Stomach (tissue), 8 donors: ENCODE measurements at regions not wholly inside any gene's neighbourhood (a gene's known extent, or its start where the extent isn't known, plus 50 kb on each side); places are given as distances from the start of the nearest gene placed in this dataset.

Source experiments
- DNase-seq, 2 donors: peaks; one replicate each; pipeline versions ENCODE4 v3.0.0 to v3.0.0-alpha.2; 2013 to 2019
- H3K27ac ChIP-seq, 5 donors: fragments of 200-600 bp in 4 of 5; sonication (generic) in 4 of 5; one replicate each; pipeline ENCODE4 v1.5.1; 2013 to 2019; ENCODE audit warnings: mild to moderate bottlenecking in 1 of 5, moderate library complexity in 1 of 5
- H3K27me3 ChIP-seq, 3 donors: fragments of 200-600 bp; sonication (generic); one replicate each; pipeline ENCODE4 v1.5.1; 2017 to 2019; ENCODE audit warnings: mixed run types in 1 of 3
- H3K36me3 ChIP-seq, 4 donors: fragments of 200-600 bp; sonication (generic); 1 replicate in 3 of 4; 2 replicates in 1 of 4; pipeline ENCODE4 v1.5.1; 2016 to 2019
- H3K4me1 ChIP-seq, 4 donors: fragments of 200-600 bp; sonication (generic); one replicate each; pipeline ENCODE4 v1.5.1; 2016 to 2019
- H3K4me3 ChIP-seq, 4 donors: fragments of 200-600 bp; sonication (generic) in 3 of 4; one replicate each; pipeline ENCODE4 v1.5.1; 2016 to 2019; ENCODE audit warnings: mild to moderate bottlenecking in 1 of 4
- H3K9me3 ChIP-seq, 4 donors: fragments of 200-600 bp; sonication (generic); one replicate each; pipeline ENCODE4 v1.5.1; 2016 to 2019
- EP300 ChIP-seq: sonication (generic); formaldehyde crosslinking; IDR thresholded peaks from one replicate; pipeline ENCODE4 v1.6.1; 2017; ENCODE audit warnings: antibody characterized with exemption
- POLR2A ChIP-seq, 4 donors: fragments of 450-650 bp; IDR thresholded peaks; one replicate each; pipeline ENCODE4 v1.6.1; 2016; ENCODE audit warnings: antibody characterized with exemption in 4 of 4, control low read depth in 2 of 4, mild to moderate bottlenecking in 1 of 4, moderate library complexity in 1 of 4
- POLR2AphosphoS5 ChIP-seq, 3 donors: sonication (generic); formaldehyde crosslinking; IDR thresholded peaks; one replicate each; pipeline ENCODE4 v1.6.1; 2016; ENCODE audit warnings: antibody characterized with exemption in 3 of 3
- WGBS, 5 donors: extraction: QIAGEN DNeasy Blood & Tissue Kit in 3 of 5; methylation state at CpG; one replicate each; pipeline versions ENCODE4 v1.1.5 to v1.1.7; 2013 to 2018; 5-methylcytosine and 5-hydroxymethylcytosine counted together
- intact Hi-C: fragments of 100-400 bp; cut with DNase I; formaldehyde crosslinking; loops from one replicate; pipeline ENCODE4 v1.15.1; 2023; ENCODE audit warnings: low total_unique reads
- TF ChIP-seq, protein P1 (sequence below), 7 experiments: fragments of 450-650 bp in 4 of 7; fragments of 200-600 bp in 3 of 7; sonication (generic) in 3 of 7; IDR thresholded peaks; one replicate each; pipeline ENCODE4 v1.5.1; 2016 to 2019; ENCODE audit warnings: antibody characterized with exemption in 7 of 7, control low read depth in 2 of 7, mild to moderate bottlenecking in 1 of 7
- donor health status: healthy with polysubstance abuse.
- donor health status: Bipolar disorder and iron deficiency.
- donor health status: healthy.

DNA sequence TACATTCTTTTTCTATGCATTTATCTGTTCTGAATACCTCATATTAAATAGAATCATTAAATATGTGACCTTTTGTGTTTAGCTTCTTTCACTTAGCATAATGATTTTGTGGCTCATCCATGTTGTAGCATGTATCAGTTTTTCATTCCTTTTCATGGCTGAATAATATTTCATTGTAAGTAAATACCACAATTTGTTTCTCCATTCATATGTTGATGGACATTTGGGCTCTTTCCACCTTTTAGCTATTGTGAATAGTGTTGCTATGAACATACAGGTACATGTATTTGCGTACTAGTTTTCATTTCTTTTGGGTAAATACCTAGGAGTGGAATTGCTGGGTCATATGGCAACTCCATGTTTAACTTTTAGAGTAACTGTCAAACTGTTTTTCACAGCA is 85.1 kb downstream of the GNL3L start:
- WGBS, 5 donors: 82 to 100% (median 100%) methylated on average over 1 of the region's 1 CpG
- no peak for TF ChIP-seq POLR2AphosphoS5 (IDR thresholded peaks at IDR 0.05)
- TF ChIP-seq POLR2A (IDR thresholded peaks at IDR 0.05): no peak
- TF ChIP-seq, protein P1, sequence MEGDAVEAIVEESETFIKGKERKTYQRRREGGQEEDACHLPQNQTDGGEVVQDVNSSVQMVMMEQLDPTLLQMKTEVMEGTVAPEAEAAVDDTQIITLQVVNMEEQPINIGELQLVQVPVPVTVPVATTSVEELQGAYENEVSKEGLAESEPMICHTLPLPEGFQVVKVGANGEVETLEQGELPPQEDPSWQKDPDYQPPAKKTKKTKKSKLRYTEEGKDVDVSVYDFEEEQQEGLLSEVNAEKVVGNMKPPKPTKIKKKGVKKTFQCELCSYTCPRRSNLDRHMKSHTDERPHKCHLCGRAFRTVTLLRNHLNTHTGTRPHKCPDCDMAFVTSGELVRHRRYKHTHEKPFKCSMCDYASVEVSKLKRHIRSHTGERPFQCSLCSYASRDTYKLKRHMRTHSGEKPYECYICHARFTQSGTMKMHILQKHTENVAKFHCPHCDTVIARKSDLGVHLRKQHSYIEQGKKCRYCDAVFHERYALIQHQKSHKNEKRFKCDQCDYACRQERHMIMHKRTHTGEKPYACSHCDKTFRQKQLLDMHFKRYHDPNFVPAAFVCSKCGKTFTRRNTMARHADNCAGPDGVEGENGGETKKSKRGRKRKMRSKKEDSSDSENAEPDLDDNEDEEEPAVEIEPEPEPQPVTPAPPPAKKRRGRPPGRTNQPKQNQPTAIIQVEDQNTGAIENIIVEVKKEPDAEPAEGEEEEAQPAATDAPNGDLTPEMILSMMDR (IDR thresholded peaks at IDR 0.05): no peak
- no peak for TF ChIP-seq EP300
- no peaks in the 10 kb centered on the region for H3K4me1 ChIP-seq
- peaks cover 0 to 8% (median 0%) of the 10 kb centered on the region in 4 donors for H3K36me3 ChIP-seq
- intact Hi-C loops: no loop called here
- peaks cover 0 to 40% (median 20%) of the 10 kb centered on the region in 4 donors for H3K9me3 ChIP-seq
- H3K27me3 ChIP-seq: no peaks in the 10 kb centered on the region
- DNase-seq: no peak
- H3K27ac ChIP-seq: no peak overlapping the region
- H3K4me3 ChIP-seq: no peak overlapping the region

DNA sequence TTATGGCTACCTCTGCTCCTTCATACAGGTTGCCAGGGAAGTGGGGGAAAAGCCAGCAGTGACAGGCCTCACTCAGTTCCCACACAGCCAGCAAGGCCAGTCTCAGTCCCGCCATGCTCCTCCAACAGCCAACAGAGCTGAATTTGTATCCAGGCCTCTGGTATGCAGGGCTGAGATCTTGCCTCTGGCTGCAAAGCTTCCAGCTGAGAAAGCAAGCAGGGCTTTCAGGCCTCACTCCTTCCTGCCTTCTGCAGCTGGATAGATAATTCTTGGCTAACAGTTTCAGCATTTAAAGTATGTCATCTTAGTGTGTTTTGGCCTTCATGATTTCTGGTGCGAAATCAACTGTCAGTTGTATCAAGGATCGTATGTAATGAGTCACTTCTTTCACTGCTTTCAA is 103.6 kb downstream of the GNL3L start:
- Histone ChIP-seq H3K36me3 (no peaks in the 10 kb centered on the region), H3K9me3 (peaks cover 0 to 22% (median 10%) of the 10 kb centered on the region in 4 donors), H3K4me3 (no peak overlapping the region), H3K4me1 (no peaks in the 10 kb centered on the region), H3K27ac (no peak overlapping the region), H3K27me3 (no peaks in the 10 kb centered on the region)
- DNase-seq: peak in 1 of 2 donors; percentile 4
- WGBS, 5 donors: 67 to 90% (median 73%) methylated on average over 2 to 3 of the region's 3 CpGs
- intact Hi-C loops: no loop called here
- TF ChIP-seq POLR2A (IDR thresholded peaks at IDR 0.05): no peak
- no peak for TF ChIP-seq EP300
- TF ChIP-seq, protein P1 (IDR thresholded peaks at IDR 0.05): no peak
- TF ChIP-seq POLR2AphosphoS5 (IDR thresholded peaks at IDR 0.05): no peak

DNA sequence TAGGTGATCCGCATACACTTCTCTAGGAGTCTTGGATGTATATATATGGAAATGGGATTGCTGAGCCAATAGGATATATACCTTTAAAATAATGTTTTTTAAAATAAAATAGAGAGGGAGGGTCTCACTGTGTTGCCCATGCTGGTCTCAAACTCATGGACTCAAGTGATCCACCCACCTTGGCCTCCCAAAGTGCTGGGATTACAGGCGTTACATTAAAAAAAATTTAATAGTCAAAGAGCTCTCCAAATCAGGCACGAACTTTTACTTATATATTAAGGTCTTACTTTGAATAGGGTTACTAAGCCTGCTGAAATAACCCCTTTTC is 109.0 kb downstream of the GNL3L start:
- TF ChIP-seq EP300: no peak
- TF ChIP-seq POLR2AphosphoS5 (IDR thresholded peaks at IDR 0.05): no peak
- no peak for TF ChIP-seq POLR2A (IDR thresholded peaks at IDR 0.05)
- TF ChIP-seq, protein P1 (IDR thresholded peaks at IDR 0.05): no peak
- 36 to 58% (median 42%) methylated on average over 3 of the region's 3 CpGs for WGBS, 5 donors
- no peak for DNase-seq
- Histone ChIP-seq H3K27ac (peak overlapping the region; percentile 53 to 91 (median 89)), H3K36me3 (no peaks in the 10 kb centered on the region), H3K4me3 (peak overlapping the region; percentile 29 to 50 (median 40)), H3K27me3 (no peaks in the 10 kb centered on the region), H3K4me1 (peaks cover 0 to 8% (median 3%) of the 10 kb centered on the region in 4 donors), H3K9me3 (peaks cover 0 to 5% (median 0%) of the 10 kb centered on the region in 4 donors)
- intact Hi-C loops: no loop called here

DNA sequence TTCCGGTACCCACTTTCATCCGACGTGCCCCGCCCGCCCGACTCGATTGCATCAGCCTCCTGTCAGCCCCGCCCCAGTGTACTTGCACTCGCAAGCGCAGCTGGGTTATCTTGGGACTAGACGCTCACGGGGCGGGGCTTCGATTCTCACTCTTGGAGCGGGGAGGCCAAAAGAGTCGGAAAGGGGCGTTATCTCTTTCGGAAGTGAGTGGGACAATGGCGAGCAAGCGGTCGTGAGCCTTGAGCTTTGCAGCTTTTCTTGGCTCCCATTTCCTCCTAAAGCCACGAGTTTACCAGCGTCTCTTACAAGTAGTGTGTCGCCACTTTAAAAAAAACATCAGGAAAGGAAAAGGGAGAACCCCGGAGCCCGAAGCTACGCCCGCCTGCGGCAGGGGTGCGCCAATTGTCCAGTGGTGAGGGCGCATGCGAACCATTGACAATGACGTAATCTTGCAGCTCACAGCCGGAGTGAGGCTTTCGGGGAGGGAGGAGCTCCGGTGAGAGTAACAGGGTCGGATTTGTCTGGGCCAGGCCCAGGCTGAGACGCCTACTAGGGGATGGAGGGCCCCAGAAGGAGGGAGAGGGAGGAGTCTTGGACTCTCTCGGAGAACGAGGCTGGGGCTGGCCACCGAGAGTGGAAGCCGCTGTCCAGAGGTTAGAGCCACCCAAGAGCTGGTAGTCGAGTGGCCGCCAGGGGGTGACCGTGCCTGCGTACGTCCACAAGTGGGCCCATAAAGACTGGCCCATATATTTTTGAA is 109.5 kb downstream of the GNL3L start:
- Histone ChIP-seq H3K27ac (peak overlapping the region; percentile 81 to 91 (median 89)), H3K9me3 (peaks cover 0 to 5% (median 0%) of the 10 kb centered on the region in 4 donors), H3K36me3 (no peaks in the 10 kb centered on the region), H3K27me3 (no peaks in the 10 kb centered on the region), H3K4me1 (peaks cover 0 to 8% (median 3%) of the 10 kb centered on the region in 4 donors), H3K4me3 (peak overlapping the region; percentile 29 to 50 (median 40))
- intact Hi-C loops: no loop called here
- peak; percentile 91 to 97 for DNase-seq
- no peak for TF ChIP-seq EP300
- TF ChIP-seq POLR2AphosphoS5 (IDR thresholded peaks at IDR 0.05): peak; percentile 27 to 57 (median 38)
- TF ChIP-seq, protein P1 (IDR thresholded peaks at IDR 0.05): peak in 5 of 7 experiments; percentile 28 to 71 (median 43)
- peak in 1 of 4 donors; percentile 11 for TF ChIP-seq POLR2A (IDR thresholded peaks at IDR 0.05)
- 0 to 49% (median 8%) methylated on average over 38 to 47 of the region's 47 CpGs for WGBS, 5 donors
